ENCODE measurements at regions not wholly inside any gene's neighbourhood (a gene's known extent, or its start where the extent isn't known, plus 50 kb on each side); places are given as distances from the start of the nearest gene placed in this dataset.

GRCh38 chr2:7226501-7226900, 309.3 kb downstream of the RNF144A start:
- DNase-seq = no peak

- no peak for DNase-seq
Measured at GRCh38 chr2:7233126-7233525, 315.9 kb downstream of the RNF144A start.

- DNase-seq = no peak
Measured at GRCh38 chr2:7237466-7237865, 320.3 kb downstream of the RNF144A start.

GRCh38 chr2:7239078-7239477, 321.9 kb downstream of the RNF144A start:
- no peak for DNase-seq

GRCh38 chr2:7241041-7241745, 324.0 kb downstream of the RNF144A start:
- DNase-seq = no peak

GRCh38 chr2:7242189-7242867, 325.1 kb downstream of the RNF144A start:
- DNase-seq = no peak

GRCh38 chr2:7243276-7243675, 326.1 kb downstream of the RNF144A start:
- no peak for DNase-seq

- no peak for DNase-seq
Measured at GRCh38 chr2:7256377-7256776, 339.2 kb downstream of the RNF144A start.

- no peak for DNase-seq
Measured at GRCh38 chr2:7262727-7263126, 345.5 kb downstream of the RNF144A start.

GRCh38 chr2:7264791-7265190, 347.6 kb downstream of the RNF144A start:
- no peak for DNase-seq

- no peak for DNase-seq
Measured at GRCh38 chr2:7265286-7265685, 348.1 kb downstream of the RNF144A start.

- no peak for DNase-seq
Measured at GRCh38 chr2:7269106-7269643, 352.0 kb downstream of the RNF144A start.

GRCh38 chr2:7270011-7270431, 352.8 kb downstream of the RNF144A start:
- DNase-seq = peak; percentile 46

- DNase-seq = peak; percentile 1
Measured at GRCh38 chr2:7272210-7272609, 355.0 kb downstream of the RNF144A start.

- DNase-seq = no peak
Measured at GRCh38 chr2:7278984-7279383, 361.8 kb downstream of the RNF144A start.

GRCh38 chr2:7279421-7279949, 362.3 kb downstream of the RNF144A start:
- DNase-seq = no peak

- DNase-seq = no peak
Measured at GRCh38 chr2:7280790-7281189, 363.6 kb downstream of the RNF144A start.

GRCh38 chr2:7281231-7282201, 364.3 kb downstream of the RNF144A start:
- no peak for DNase-seq

GRCh38 chr2:7286120-7286519, 368.9 kb downstream of the RNF144A start:
- no peak for DNase-seq

GRCh38 chr2:7288484-7288883, 371.3 kb downstream of the RNF144A start:
- DNase-seq = no peak

- DNase-seq = no peak
Measured at GRCh38 chr2:7289697-7290096, 372.5 kb downstream of the RNF144A start.

GRCh38 chr2:7292154-7292691, 375.0 kb downstream of the RNF144A start:
- no peak for DNase-seq

- no peak for DNase-seq
Measured at GRCh38 chr2:7309582-7309981, 392.4 kb downstream of the RNF144A start.
